GM21390 (cell line): ENCODE measurements at regions not wholly inside any gene's neighbourhood (a gene's known extent, or its start where the extent isn't known, plus 50 kb on each side); places are given as distances from the start of the nearest gene placed in this dataset.

ENCODE experiments used
- ATAC-seq: cut with Tn5 transposase; IDR thresholded peaks from one replicate; pipeline ENCODE4 v1.9.1; 2021; ENCODE audit not compliant: unreplicated experiment

GRCh38 chr12:130098301-130099005 lies 63.8 kb upstream of the FZD10 start:
- ATAC-seq: no peak

GRCh38 chr12:130100634-130101362 lies 61.5 kb upstream of the FZD10 start:
- no peak for ATAC-seq

GRCh38 chr12:130101370-130101769 lies 60.9 kb upstream of the FZD10 start:
- ATAC-seq: no peak

- ATAC-seq: no peak
Measured at GRCh38 chr12:130102266-130102665, 60.0 kb upstream of the FZD10 start.

GRCh38 chr12:130104571-130105106 lies 57.6 kb upstream of the FZD10 start:
- ATAC-seq: no peak

GRCh38 chr12:130109062-130109945 lies 53.0 kb upstream of the FZD10 start:
- ATAC-seq: no peak

- ATAC-seq: no peak
Measured at GRCh38 chr12:130110914-130111313, 51.4 kb upstream of the FZD10 start.

- ATAC-seq: no peak
Measured at GRCh38 chr12:130111965-130112496, 50.2 kb upstream of the FZD10 start.
